ENCODE measurements at regions not wholly inside any gene's neighbourhood (a gene's known extent, or its start where the extent isn't known, plus 50 kb on each side); places are given as distances from the start of the nearest gene placed in this dataset.

DNA sequence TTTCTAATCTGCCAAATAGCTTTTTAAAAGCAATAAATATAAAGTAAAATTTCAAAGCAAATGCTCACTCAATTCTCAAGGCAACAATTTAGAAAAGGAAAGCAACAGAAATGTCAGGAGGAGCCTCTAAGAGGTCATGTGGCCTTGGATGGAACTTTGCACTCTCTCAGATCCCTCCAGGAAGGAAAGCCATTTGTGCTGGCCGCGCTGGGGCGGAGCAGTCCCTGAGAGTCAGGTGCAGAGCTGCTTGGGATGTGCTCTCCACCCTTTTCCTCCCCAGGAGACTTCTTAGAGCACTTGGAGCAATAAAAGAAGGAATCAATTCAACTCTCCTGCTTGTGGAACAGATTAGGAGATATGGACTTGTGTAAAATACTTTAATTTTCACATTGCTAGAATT is 379.8 kb upstream of the LINC00305 start:
- Histone ChIP-seq H3K27ac (ENCODE audit: insufficient read depth, low read length, poor library complexity, severe bottlenecking) (no peak overlapping the region), H3K9me3 (ENCODE audit: control insufficient read depth, low read length) (no peaks in the 10 kb centered on the region), H3K4me1 (ENCODE audit: control insufficient read depth, insufficient read depth, low read length, poor library complexity, severe bottlenecking) (no peaks in the 10 kb centered on the region), H3K27me3 (replicated peaks; ENCODE audit: control insufficient read depth, insufficient read depth, low read length, poor library complexity, severe bottlenecking) (no peaks in the 10 kb centered on the region), H3K4me3 (ENCODE audit: insufficient read depth, low read depth, low read length, poor library complexity, severe bottlenecking) (no peak overlapping the region), H3K36me3 (ENCODE audit: control insufficient read depth, insufficient read depth, low read length) (no peaks in the 10 kb centered on the region)
- no peak for DNase-seq

DNA sequence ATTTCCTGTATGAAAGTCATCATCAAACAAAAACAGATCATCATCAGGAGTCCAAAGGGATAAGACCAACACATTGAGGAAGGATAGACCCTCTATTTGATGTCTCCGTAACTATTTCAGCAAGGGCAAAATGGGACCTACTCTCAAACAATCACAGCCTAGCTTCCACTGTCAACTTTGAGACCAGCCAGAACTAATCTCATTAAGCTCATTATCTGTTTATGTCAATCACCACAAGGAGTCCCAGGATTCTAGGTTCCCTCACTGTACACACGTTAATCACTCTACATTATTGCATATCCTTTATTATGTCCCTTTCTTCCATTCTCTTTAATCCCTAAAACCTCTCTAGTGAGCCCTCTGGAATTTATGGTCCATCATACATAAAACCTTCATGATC is 370.3 kb upstream of the LINC00305 start:
- no peaks in the 10 kb centered on the region for H3K36me3 ChIP-seq (ENCODE audit: control insufficient read depth, insufficient read depth, low read length)
- H3K4me3 ChIP-seq (ENCODE audit: insufficient read depth, low read depth, low read length, poor library complexity, severe bottlenecking): no peak overlapping the region
- H3K27ac ChIP-seq (ENCODE audit: insufficient read depth, low read length, poor library complexity, severe bottlenecking): no peak overlapping the region
- H3K4me1 ChIP-seq (ENCODE audit: control insufficient read depth, insufficient read depth, low read length, poor library complexity, severe bottlenecking): no peaks in the 10 kb centered on the region
- H3K9me3 ChIP-seq (ENCODE audit: control insufficient read depth, low read length): no peaks in the 10 kb centered on the region
- no peak for DNase-seq
- no peaks in the 10 kb centered on the region for H3K27me3 ChIP-seq (replicated peaks; ENCODE audit: control insufficient read depth, insufficient read depth, low read length, poor library complexity, severe bottlenecking)

DNA sequence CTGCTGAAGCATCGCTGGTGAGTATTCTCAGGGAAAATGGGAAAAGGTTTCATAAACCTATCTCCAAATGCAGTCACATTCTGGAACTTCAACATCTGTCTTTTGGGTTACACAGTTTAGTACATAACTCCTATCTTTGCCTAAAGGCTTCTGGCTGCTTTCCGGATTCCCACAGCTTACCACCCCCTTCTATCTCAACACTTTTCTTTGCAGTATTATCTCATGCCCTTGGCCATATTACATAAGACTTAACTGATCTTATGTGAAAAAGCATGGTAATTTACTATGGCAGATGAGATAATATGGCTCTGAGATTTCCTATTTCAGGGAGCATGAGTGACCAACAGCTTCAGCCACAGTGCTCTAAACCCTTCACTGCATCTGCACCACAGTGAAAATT is 369.3 kb upstream of the LINC00305 start:
- Histone ChIP-seq H3K9me3 (ENCODE audit: control insufficient read depth, low read length) (no peaks in the 10 kb centered on the region), H3K27me3 (replicated peaks; ENCODE audit: control insufficient read depth, insufficient read depth, low read length, poor library complexity, severe bottlenecking) (no peaks in the 10 kb centered on the region), H3K36me3 (ENCODE audit: control insufficient read depth, insufficient read depth, low read length) (no peaks in the 10 kb centered on the region), H3K4me1 (ENCODE audit: control insufficient read depth, insufficient read depth, low read length, poor library complexity, severe bottlenecking) (no peaks in the 10 kb centered on the region), H3K27ac (ENCODE audit: insufficient read depth, low read length, poor library complexity, severe bottlenecking) (no peak overlapping the region), H3K4me3 (ENCODE audit: insufficient read depth, low read depth, low read length, poor library complexity, severe bottlenecking) (no peak overlapping the region)
- no peak for DNase-seq

GRCh38 chr18:64513401-64513800 is 364.5 kb upstream of the LINC00305 start:
- no peak overlapping the region for H3K4me3 ChIP-seq (ENCODE audit: insufficient read depth, low read depth, low read length, poor library complexity, severe bottlenecking)
- DNase-seq: no peak
- H3K27ac ChIP-seq (ENCODE audit: insufficient read depth, low read length, poor library complexity, severe bottlenecking): no peak overlapping the region
- no peaks in the 10 kb centered on the region for H3K4me1 ChIP-seq (ENCODE audit: control insufficient read depth, insufficient read depth, low read length, poor library complexity, severe bottlenecking)
- H3K27me3 ChIP-seq (replicated peaks; ENCODE audit: control insufficient read depth, insufficient read depth, low read length, poor library complexity, severe bottlenecking): no peaks in the 10 kb centered on the region
- H3K36me3 ChIP-seq (ENCODE audit: control insufficient read depth, insufficient read depth, low read length): no peaks in the 10 kb centered on the region
- H3K9me3 ChIP-seq (ENCODE audit: control insufficient read depth, low read length): no peaks in the 10 kb centered on the region

GRCh38 chr18:64490207-64490606 is 341.3 kb upstream of the LINC00305 start:
- Histone ChIP-seq H3K36me3 (ENCODE audit: control insufficient read depth, insufficient read depth, low read length) (no peaks in the 10 kb centered on the region), H3K4me1 (ENCODE audit: control insufficient read depth, insufficient read depth, low read length, poor library complexity, severe bottlenecking) (no peaks in the 10 kb centered on the region), H3K4me3 (ENCODE audit: insufficient read depth, low read depth, low read length, poor library complexity, severe bottlenecking) (no peak overlapping the region), H3K9me3 (ENCODE audit: control insufficient read depth, low read length) (no peaks in the 10 kb centered on the region), H3K27me3 (replicated peaks; ENCODE audit: control insufficient read depth, insufficient read depth, low read length, poor library complexity, severe bottlenecking) (no peaks in the 10 kb centered on the region), H3K27ac (ENCODE audit: insufficient read depth, low read length, poor library complexity, severe bottlenecking) (no peak overlapping the region)
- DNase-seq: no peak

- Histone ChIP-seq H3K27me3 (replicated peaks; ENCODE audit: control insufficient read depth, insufficient read depth, low read length, poor library complexity, severe bottlenecking) (no peaks in the 10 kb centered on the region), H3K4me3 (ENCODE audit: insufficient read depth, low read depth, low read length, poor library complexity, severe bottlenecking) (no peak overlapping the region), H3K36me3 (ENCODE audit: control insufficient read depth, insufficient read depth, low read length) (no peaks in the 10 kb centered on the region), H3K9me3 (ENCODE audit: control insufficient read depth, low read length) (no peaks in the 10 kb centered on the region), H3K4me1 (ENCODE audit: control insufficient read depth, insufficient read depth, low read length, poor library complexity, severe bottlenecking) (no peaks in the 10 kb centered on the region), H3K27ac (ENCODE audit: insufficient read depth, low read length, poor library complexity, severe bottlenecking) (no peak overlapping the region)
- DNase-seq: no peak
These were observed 339.8 kb upstream of the LINC00305 start for GRCh38 chr18:64488698-64489097.

- H3K4me3 ChIP-seq (ENCODE audit: insufficient read depth, low read depth, low read length, poor library complexity, severe bottlenecking): no peak overlapping the region
- no peaks in the 10 kb centered on the region for H3K27me3 ChIP-seq (replicated peaks; ENCODE audit: control insufficient read depth, insufficient read depth, low read length, poor library complexity, severe bottlenecking)
- H3K4me1 ChIP-seq (ENCODE audit: control insufficient read depth, insufficient read depth, low read length, poor library complexity, severe bottlenecking): no peaks in the 10 kb centered on the region
- no peak for DNase-seq
- no peaks in the 10 kb centered on the region for H3K36me3 ChIP-seq (ENCODE audit: control insufficient read depth, insufficient read depth, low read length)
- H3K9me3 ChIP-seq (ENCODE audit: control insufficient read depth, low read length): no peaks in the 10 kb centered on the region
- H3K27ac ChIP-seq (ENCODE audit: insufficient read depth, low read length, poor library complexity, severe bottlenecking): no peak overlapping the region
These were observed 325.9 kb upstream of the LINC00305 start for GRCh38 chr18:64474773-64475172.

DNA sequence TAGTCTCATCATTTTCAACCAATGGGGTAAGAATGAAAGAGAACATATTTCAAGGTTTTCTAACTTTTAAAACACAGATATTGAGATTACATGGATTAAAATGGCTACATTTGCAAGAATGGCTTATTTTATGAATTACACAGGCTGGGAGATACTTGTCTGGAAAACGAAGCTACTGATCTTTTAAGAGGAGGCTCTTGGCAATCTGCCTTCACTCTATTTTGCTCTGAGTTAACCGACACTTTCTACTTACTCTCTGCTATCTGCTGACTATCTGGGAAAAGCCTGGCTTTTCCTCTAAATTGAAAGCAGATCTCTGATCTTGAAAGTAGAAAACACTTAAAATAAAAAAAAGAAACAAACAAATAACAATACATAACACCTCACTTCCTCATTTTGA is 325.4 kb upstream of the LINC00305 start:
- Histone ChIP-seq H3K4me1 (ENCODE audit: control insufficient read depth, insufficient read depth, low read length, poor library complexity, severe bottlenecking) (no peaks in the 10 kb centered on the region), H3K27me3 (replicated peaks; ENCODE audit: control insufficient read depth, insufficient read depth, low read length, poor library complexity, severe bottlenecking) (no peaks in the 10 kb centered on the region), H3K4me3 (ENCODE audit: insufficient read depth, low read depth, low read length, poor library complexity, severe bottlenecking) (no peak overlapping the region), H3K27ac (ENCODE audit: insufficient read depth, low read length, poor library complexity, severe bottlenecking) (no peak overlapping the region), H3K9me3 (ENCODE audit: control insufficient read depth, low read length) (no peaks in the 10 kb centered on the region), H3K36me3 (ENCODE audit: control insufficient read depth, insufficient read depth, low read length) (no peaks in the 10 kb centered on the region)
- DNase-seq: no peak

DNA sequence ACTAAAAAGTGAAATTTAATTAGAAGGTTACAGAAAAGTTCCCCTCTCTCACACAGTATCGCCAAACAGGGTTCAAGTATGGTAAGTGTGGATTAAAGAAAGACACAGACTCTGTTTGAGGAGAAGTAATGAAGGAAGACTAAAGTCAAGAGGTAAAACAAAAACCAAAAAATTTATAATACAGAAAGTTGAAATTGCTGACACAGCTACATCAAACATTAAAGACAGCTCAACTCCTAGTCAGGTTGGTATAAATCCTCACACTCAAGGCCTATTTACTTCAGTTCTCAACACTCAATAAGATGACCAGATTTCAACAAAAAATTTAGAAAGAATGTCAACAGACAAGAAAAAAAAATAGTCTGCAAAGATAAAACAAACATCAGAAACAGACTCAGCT is 300.5 kb upstream of the LINC00305 start:
- DNase-seq: no peak
- no peaks in the 10 kb centered on the region for H3K9me3 ChIP-seq (ENCODE audit: control insufficient read depth, low read length)
- no peak overlapping the region for H3K4me3 ChIP-seq (ENCODE audit: insufficient read depth, low read depth, low read length, poor library complexity, severe bottlenecking)
- H3K36me3 ChIP-seq (ENCODE audit: control insufficient read depth, insufficient read depth, low read length): no peaks in the 10 kb centered on the region
- no peak overlapping the region for H3K27ac ChIP-seq (ENCODE audit: insufficient read depth, low read length, poor library complexity, severe bottlenecking)
- no peaks in the 10 kb centered on the region for H3K27me3 ChIP-seq (replicated peaks; ENCODE audit: control insufficient read depth, insufficient read depth, low read length, poor library complexity, severe bottlenecking)
- no peaks in the 10 kb centered on the region for H3K4me1 ChIP-seq (ENCODE audit: control insufficient read depth, insufficient read depth, low read length, poor library complexity, severe bottlenecking)

- H3K27me3 ChIP-seq (replicated peaks; ENCODE audit: control insufficient read depth, insufficient read depth, low read length, poor library complexity, severe bottlenecking): no peaks in the 10 kb centered on the region
- no peak for DNase-seq
- no peaks in the 10 kb centered on the region for H3K9me3 ChIP-seq (ENCODE audit: control insufficient read depth, low read length)
- H3K4me3 ChIP-seq (ENCODE audit: insufficient read depth, low read depth, low read length, poor library complexity, severe bottlenecking): no peak overlapping the region
- H3K27ac ChIP-seq (ENCODE audit: insufficient read depth, low read length, poor library complexity, severe bottlenecking): no peak overlapping the region
- H3K4me1 ChIP-seq (ENCODE audit: control insufficient read depth, insufficient read depth, low read length, poor library complexity, severe bottlenecking): no peaks in the 10 kb centered on the region
- no peaks in the 10 kb centered on the region for H3K36me3 ChIP-seq (ENCODE audit: control insufficient read depth, insufficient read depth, low read length)
These were observed 295.9 kb upstream of the LINC00305 start for GRCh38 chr18:64444819-64445218.

- no peak for DNase-seq
- H3K4me1 ChIP-seq (ENCODE audit: control insufficient read depth, insufficient read depth, low read length, poor library complexity, severe bottlenecking): no peaks in the 10 kb centered on the region
- H3K27ac ChIP-seq (ENCODE audit: insufficient read depth, low read length, poor library complexity, severe bottlenecking): no peak overlapping the region
- no peaks in the 10 kb centered on the region for H3K27me3 ChIP-seq (replicated peaks; ENCODE audit: control insufficient read depth, insufficient read depth, low read length, poor library complexity, severe bottlenecking)
- no peak overlapping the region for H3K4me3 ChIP-seq (ENCODE audit: insufficient read depth, low read depth, low read length, poor library complexity, severe bottlenecking)
- H3K36me3 ChIP-seq (ENCODE audit: control insufficient read depth, insufficient read depth, low read length): no peaks in the 10 kb centered on the region
- H3K9me3 ChIP-seq (ENCODE audit: control insufficient read depth, low read length): no peaks in the 10 kb centered on the region
These were observed 289.3 kb upstream of the LINC00305 start for GRCh38 chr18:64438178-64438577.
